Liver (tissue), 8 donors: ENCODE measurements at regions not wholly inside any gene's neighbourhood (a gene's known extent, or its start where the extent isn't known, plus 50 kb on each side); places are given as distances from the start of the nearest gene placed in this dataset.

Experiments used
- DNase-seq: peaks from one replicate; pipeline ENCODE4 v3.0.0-alpha.2; 2017; ENCODE audit warnings: low spot score
- H3K27ac ChIP-seq, 2 donors: one replicate each; pipeline ENCODE4 v1.7.0; 2013; ENCODE audit warnings: inconsistent platforms in 2 of 2, low read length in 2 of 2, control low read depth in 1 of 2, low read depth in 1 of 2, mild to moderate bottlenecking in 1 of 2
- H3K27me3 ChIP-seq, 4 donors: one replicate each; pipeline versions ENCODE4 v1.6.1 to v1.7.0; 2013; ENCODE audit warnings: low read length in 3 of 4, inconsistent platforms in 1 of 4, mild to moderate bottlenecking in 1 of 4, moderate library complexity in 1 of 4; ENCODE audit not compliant: control insufficient read depth in 4 of 4, insufficient read depth in 4 of 4
- H3K36me3 ChIP-seq, 4 donors: one replicate each; pipeline versions ENCODE4 v1.6.1 to v1.7.0; 2013; ENCODE audit warnings: low read length in 3 of 4, mild to moderate bottlenecking in 3 of 4, low read depth in 1 of 4, moderate library complexity in 1 of 4; ENCODE audit not compliant: control insufficient read depth in 4 of 4, insufficient read depth in 3 of 4
- H3K4me1 ChIP-seq, 4 donors: one replicate each; pipeline versions ENCODE4 v1.6.1 to v1.7.0; 2013; ENCODE audit warnings: low read length in 3 of 4, mild to moderate bottlenecking in 3 of 4, moderate library complexity in 1 of 4; ENCODE audit not compliant: control insufficient read depth in 4 of 4, insufficient read depth in 4 of 4
- H3K4me3 ChIP-seq, 3 donors: one replicate each; pipeline versions ENCODE4 v1.6.1 to v1.7.0; 2013; ENCODE audit warnings: low read length in 3 of 3, control low read depth in 1 of 3, low read depth in 1 of 3, mild to moderate bottlenecking in 1 of 3
- H3K9ac ChIP-seq, 2 donors: one replicate each; pipeline ENCODE4 v1.7.0; 2013; ENCODE audit warnings: low read length in 2 of 2, mild to moderate bottlenecking in 2 of 2, moderate library complexity in 2 of 2, control low read depth in 1 of 2, low read depth in 1 of 2
- H3K9me3 ChIP-seq, 4 donors: one replicate each; pipeline versions ENCODE4 v1.6.1 to v1.7.0; 2013; ENCODE audit warnings: low read length in 3 of 4; ENCODE audit not compliant: control insufficient read depth in 4 of 4
- ATF3 ChIP-seq: IDR thresholded peaks from 2 replicates; pipeline ENCODE4 v1.6.1; 2016; ENCODE audit warnings: antibody characterized with exemption
- CTCF ChIP-seq: fragments of 150-350 bp; IDR thresholded peaks from 2 replicates; pipeline ENCODE4 v1.5.1; 2017; ENCODE audit warnings: improper control_type of control experiment, low read depth, low read length; ENCODE audit not compliant: missing input control
- EGR1 ChIP-seq, 2 donors: IDR thresholded peaks; 2 replicates each; pipeline ENCODE4 v1.6.1; 2016 to 2018; ENCODE audit warnings: antibody characterized with exemption in 2 of 2, low read depth in 2 of 2
- FOXA1 ChIP-seq: IDR thresholded peaks from 2 replicates; pipeline ENCODE4 v1.6.1; 2016; ENCODE audit warnings: antibody characterized with exemption
- FOXA2 ChIP-seq: IDR thresholded peaks from 2 replicates; pipeline ENCODE4 v1.6.1; 2016; ENCODE audit warnings: antibody characterized with exemption
- GABPA ChIP-seq, 2 donors: IDR thresholded peaks in 1 of 2; conservative IDR thresholded peaks in 1 of 2; 2 replicates each; pipeline ENCODE4 v1.6.1; 2016; ENCODE audit warnings: antibody characterized with exemption in 2 of 2, mild to moderate bottlenecking in 1 of 2, moderate library complexity in 1 of 2
- HNF4A ChIP-seq, 2 donors: conservative IDR thresholded peaks; 2 replicates each; pipeline ENCODE4 v1.6.1; 2016; ENCODE audit warnings: antibody characterized with exemption in 2 of 2, mild to moderate bottlenecking in 2 of 2
- HNF4G ChIP-seq: IDR thresholded peaks from 2 replicates; pipeline ENCODE4 v1.6.1; 2016; ENCODE audit warnings: antibody characterized with exemption
- JUND ChIP-seq, 2 donors: IDR thresholded peaks; 2 replicates each; pipeline ENCODE4 v1.6.1; 2016; ENCODE audit warnings: antibody characterized with exemption in 2 of 2
- MAX ChIP-seq: IDR thresholded peaks from 2 replicates; pipeline ENCODE4 v1.6.1; 2016; ENCODE audit warnings: antibody characterized with exemption
- NR2F2 ChIP-seq: IDR thresholded peaks from 2 replicates; pipeline ENCODE4 v1.6.1; 2016; ENCODE audit warnings: antibody characterized with exemption
- RAD21 ChIP-seq, 2 donors: IDR thresholded peaks; 2 replicates each; pipeline ENCODE4 v1.6.1; 2016; ENCODE audit warnings: antibody characterized with exemption in 2 of 2, mild to moderate bottlenecking in 2 of 2
- REST ChIP-seq: IDR thresholded peaks from 2 replicates; pipeline ENCODE4 v1.6.1; 2016; ENCODE audit warnings: antibody characterized with exemption, mild to moderate bottlenecking
- RXRA ChIP-seq, 2 donors: IDR thresholded peaks; 2 replicates each; pipeline ENCODE4 v1.6.1; 2017 to 2018; ENCODE audit warnings: antibody characterized with exemption in 2 of 2, mild to moderate bottlenecking in 1 of 2
- SP1 ChIP-seq: IDR thresholded peaks from 2 replicates; pipeline ENCODE4 v1.6.1; 2018; ENCODE audit warnings: antibody characterized with exemption, mild to moderate bottlenecking
- TAF1 ChIP-seq: conservative IDR thresholded peaks from 2 replicates; pipeline ENCODE4 v1.6.1; 2016; ENCODE audit warnings: antibody characterized with exemption, mild to moderate bottlenecking
- YY1 ChIP-seq: IDR thresholded peaks from 2 replicates; pipeline ENCODE4 v1.6.1; 2016; ENCODE audit warnings: antibody characterized with exemption, mild to moderate bottlenecking
- ZBTB33 ChIP-seq: IDR thresholded peaks from 2 replicates; pipeline ENCODE4 v1.6.1; 2016; ENCODE audit warnings: antibody characterized with exemption
- WGBS: extraction: QIAGEN DNeasy Blood & Tissue Kit; methylation state at CpG from one replicate; pipeline ENCODE4 v1.1.7; 2013; 5-methylcytosine and 5-hydroxymethylcytosine counted together
- donor health status: healthy.
- donor health status: healthy.
- donor health status: healthy.
- donor health status: healthy.
- donor health status: healthy.

GRCh38 chr14:34111953-34112352 is 161.1 kb upstream of the EGLN3 start (continued):
- TF ChIP-seq REST (no peak), RAD21 (IDR thresholded peaks at IDR 0.05) (no peak), GABPA (IDR thresholded peaks at IDR 0.05 in 1 of 2, conservative IDR thresholded peaks at IDR 0.05 in 1 of 2) (no peak), TAF1 (no peak), HNF4A (conservative IDR thresholded peaks at IDR 0.05) (no peak), HNF4G (no peak), NR2F2 (no peak), MAX (no peak), FOXA2 (no peak)

GRCh38 chr14:34111505-34111904 is 160.6 kb upstream of the EGLN3 start:
- Histone ChIP-seq H3K27ac (no peak overlapping the region), H3K27me3 (no peaks in the 10 kb centered on the region), H3K4me1 (no peaks in the 10 kb centered on the region), H3K9ac (no peak overlapping the region), H3K36me3 (no peaks in the 10 kb centered on the region), H3K4me3 (no peak overlapping the region), H3K9me3 (peaks cover 0 to 4% (median under 1%) of the 10 kb centered on the region in 4 donors)
- TF ChIP-seq ZBTB33 (no peak), FOXA2 (no peak), FOXA1 (no peak), ATF3 (no peak), HNF4G (no peak), RXRA (IDR thresholded peaks at IDR 0.05) (no peak), MAX (no peak), EGR1 (IDR thresholded peaks at IDR 0.05; ENCODE audit: low read depth in 2 of 2) (no peak), RAD21 (IDR thresholded peaks at IDR 0.05) (no peak), REST (no peak), TAF1 (no peak), HNF4A (conservative IDR thresholded peaks at IDR 0.05) (no peak), NR2F2 (no peak), JUND (IDR thresholded peaks at IDR 0.05) (no peak), SP1 (no peak), GABPA (IDR thresholded peaks at IDR 0.05 in 1 of 2, conservative IDR thresholded peaks at IDR 0.05 in 1 of 2) (no peak), CTCF (no peak), YY1 (no peak)
- WGBS = 34% methylated on average over 2 of the region's 2 CpGs
- no peak for DNase-seq
